GM10266 (cell line): ENCODE measurements at regions not wholly inside any gene's neighbourhood (a gene's known extent, or its start where the extent isn't known, plus 50 kb on each side); places are given as distances from the start of the nearest gene placed in this dataset.

Experiments
- DNase-seq: peaks from one replicate; pipeline ENCODE4 v3.0.0; 2012; ENCODE audit errors: extremely low spot score
- TF ChIP-seq, protein P1 (sequence below): IDR thresholded peaks from 2 replicates; pipeline ENCODE4 v1.5.1; 2012; ENCODE audit warnings: mild to moderate bottlenecking, low read depth; ENCODE audit not compliant: control insufficient read depth, insufficient read depth; ENCODE audit errors: missing control alignments

- TF ChIP-seq, protein P1, sequence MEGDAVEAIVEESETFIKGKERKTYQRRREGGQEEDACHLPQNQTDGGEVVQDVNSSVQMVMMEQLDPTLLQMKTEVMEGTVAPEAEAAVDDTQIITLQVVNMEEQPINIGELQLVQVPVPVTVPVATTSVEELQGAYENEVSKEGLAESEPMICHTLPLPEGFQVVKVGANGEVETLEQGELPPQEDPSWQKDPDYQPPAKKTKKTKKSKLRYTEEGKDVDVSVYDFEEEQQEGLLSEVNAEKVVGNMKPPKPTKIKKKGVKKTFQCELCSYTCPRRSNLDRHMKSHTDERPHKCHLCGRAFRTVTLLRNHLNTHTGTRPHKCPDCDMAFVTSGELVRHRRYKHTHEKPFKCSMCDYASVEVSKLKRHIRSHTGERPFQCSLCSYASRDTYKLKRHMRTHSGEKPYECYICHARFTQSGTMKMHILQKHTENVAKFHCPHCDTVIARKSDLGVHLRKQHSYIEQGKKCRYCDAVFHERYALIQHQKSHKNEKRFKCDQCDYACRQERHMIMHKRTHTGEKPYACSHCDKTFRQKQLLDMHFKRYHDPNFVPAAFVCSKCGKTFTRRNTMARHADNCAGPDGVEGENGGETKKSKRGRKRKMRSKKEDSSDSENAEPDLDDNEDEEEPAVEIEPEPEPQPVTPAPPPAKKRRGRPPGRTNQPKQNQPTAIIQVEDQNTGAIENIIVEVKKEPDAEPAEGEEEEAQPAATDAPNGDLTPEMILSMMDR = no peak
- DNase-seq = no peak
Observed at GRCh38 chr6:101102702-101103101, 221.6 kb upstream of the ASCC3 start.

GRCh38 chr6:101108286-101108685 is 227.2 kb upstream of the ASCC3 start:
- TF ChIP-seq, protein P1 = no peak

GRCh38 chr6:101110814-101111213 is 229.7 kb upstream of the ASCC3 start:
- TF ChIP-seq, protein P1 = no peak
- no peak for DNase-seq

More at GRCh38 chr6:101108286-101108685, 227.2 kb upstream of the ASCC3 start:
- DNase-seq = no peak

DNA sequence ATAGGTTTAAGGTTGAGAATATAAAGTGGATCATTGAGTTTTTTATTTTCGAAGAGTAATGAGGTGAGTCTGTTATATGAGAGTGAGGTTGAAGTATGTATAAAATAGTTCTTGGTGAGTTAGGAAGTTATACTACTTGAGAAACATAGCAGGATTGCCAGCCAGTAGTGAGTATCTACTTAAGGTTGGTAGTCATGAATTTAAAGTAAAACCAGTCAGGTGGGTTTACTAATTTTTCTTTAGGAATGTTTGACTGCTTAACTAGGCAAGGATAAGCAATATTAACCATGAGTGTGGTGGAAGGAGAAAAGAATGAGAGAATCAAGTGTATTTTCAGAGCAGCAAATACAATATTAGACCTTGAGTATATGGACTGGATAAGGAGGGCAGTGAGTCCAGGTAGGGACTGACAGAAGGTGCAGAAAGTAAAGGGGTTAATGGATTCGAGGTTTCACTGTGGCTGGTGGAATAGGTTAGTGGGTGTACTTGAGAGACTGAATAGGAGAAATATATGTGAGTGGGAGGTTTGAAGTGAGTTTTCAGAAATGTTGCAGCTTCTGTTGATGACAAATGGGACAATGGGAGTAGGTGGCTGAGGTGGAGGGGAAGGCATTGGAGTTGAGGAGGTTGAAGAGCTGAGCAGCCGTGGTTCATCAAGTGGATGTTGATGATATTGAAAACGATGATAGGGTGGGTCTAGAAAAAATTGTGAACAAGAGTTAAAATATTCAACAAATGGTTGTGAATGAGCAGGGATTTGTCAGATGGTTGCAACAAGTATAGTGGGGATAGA is 232.5 kb upstream of the ASCC3 start:
- no peak for DNase-seq
- TF ChIP-seq, protein P1 = no peak

GRCh38 chr6:101114703-101115102 is 233.6 kb upstream of the ASCC3 start:
- DNase-seq = no peak
- TF ChIP-seq, protein P1 = peak; percentile 43

GRCh38 chr6:101116337-101116736 is 235.2 kb upstream of the ASCC3 start:
- TF ChIP-seq, protein P1 = no peak
- DNase-seq = no peak

GRCh38 chr6:101117393-101118135 is 236.4 kb upstream of the ASCC3 start:
- no peak for DNase-seq
- TF ChIP-seq, protein P1 = no peak
